SK-N-SH (cell line): ENCODE measurements at regions not wholly inside any gene's neighbourhood (a gene's known extent, or its start where the extent isn't known, plus 50 kb on each side); places are given as distances from the start of the nearest gene placed in this dataset.

Experiments used
- CTCF ChIA-PET: fragments of 300-600, 350-600 bp; formaldehyde crosslinking; extraction: SDS; loops from one replicate; lab custom pipeline; 2021; lab: Yijun Ruan, JAX
- POLR2A ChIA-PET: fragments of 350-600 bp; sonication (Branson Sonifier 250); formaldehyde crosslinking; extraction: SDS; loops from one replicate; lab custom pipeline; 2020; ENCODE audit warnings: antibody characterized with exemption, inconsistent platforms; lab: Yijun Ruan, JAX
- DNase-seq: peaks from one replicate; pipeline ENCODE4 v3.0.0; 2012
- H2AFZ ChIP-seq: fragments of 200-600 bp; sonication (generic); 2 replicates; pipeline ENCODE4 v1.8.1; 2016; ENCODE audit warnings: antibody characterized with exemption, mild to moderate bottlenecking, low read depth
- H3F3A ChIP-seq: fragments of 200-600 bp; sonication (generic); replicated peaks from 2 replicates; pipeline ENCODE3; 2016; ENCODE audit warnings: antibody characterized with exemption, mild to moderate bottlenecking; ENCODE audit not compliant: insufficient read depth
- H3K27ac ChIP-seq, 2 experiments: fragments of 200-500 bp in 1 of 2; fragments of 200-600 bp in 1 of 2; sonication (Bioruptor generic) in 1 of 2; sonication (generic), shearing (Covaris generic) in 1 of 2; 2 replicates each; pipeline versions ENCODE4 v1.5.1 to v1.6.1; 2014 to 2016; ENCODE audit warnings: low read depth in 2 of 2, inconsistent platforms in 1 of 2, low read length in 1 of 2, mild to moderate bottlenecking in 1 of 2, mixed read lengths in 1 of 2
- H3K27me3 ChIP-seq: fragments of 200-600 bp; sonication (generic), shearing (Covaris generic); 2 replicates; pipeline ENCODE4 v1.6.1; 2016; ENCODE audit warnings: mixed run types; ENCODE audit not compliant: insufficient read depth
- H3K36me3 ChIP-seq, 2 experiments: fragments of 200-500 bp in 1 of 2; fragments of 200-600 bp in 1 of 2; sonication (Bioruptor generic) in 1 of 2; sonication (generic) in 1 of 2; replicated peaks in 1 of 2; 2 replicates each; pipeline versions ENCODE3 to v1.5.1; 2014 to 2016; ENCODE audit warnings: low read length in 1 of 2, mild to moderate bottlenecking in 1 of 2; ENCODE audit not compliant: insufficient read depth in 2 of 2, control insufficient read depth in 1 of 2
- H3K4me1 ChIP-seq, 2 experiments: fragments of 200-500 bp in 1 of 2; fragments of 200-600 bp in 1 of 2; sonication (Bioruptor generic) in 1 of 2; sonication (generic), shearing (Covaris generic) in 1 of 2; 2 replicates each; pipeline versions ENCODE4 v1.5.1 to v1.6.1; 2014 to 2016; ENCODE audit warnings: low read depth in 1 of 2, low read length in 1 of 2, mixed run types in 1 of 2; ENCODE audit not compliant: insufficient read depth in 2 of 2, control insufficient read depth in 1 of 2
- H3K4me2 ChIP-seq: fragments of 200-600 bp; sonication (generic), shearing (Covaris generic); 2 replicates; pipeline ENCODE4 v1.6.1; 2017; ENCODE audit warnings: mixed run types
- H3K4me3 ChIP-seq, 2 experiments: fragments of 200-500 bp in 1 of 2; fragments of 200-600 bp in 1 of 2; sonication (Bioruptor generic) in 1 of 2; sonication (generic), shearing (Covaris generic) in 1 of 2; 2 replicates each; pipeline versions ENCODE4 v1.5.1 to v1.8.1; 2014 to 2016; ENCODE audit warnings: low read depth in 2 of 2, inconsistent platforms in 1 of 2, low read length in 1 of 2, mild to moderate bottlenecking in 1 of 2, mixed read lengths in 1 of 2, moderate library complexity in 1 of 2
- H3K79me2 ChIP-seq: fragments of 200-600 bp; sonication (generic); 2 replicates; pipeline ENCODE4 v1.8.1; 2017; ENCODE audit warnings: mild to moderate bottlenecking; ENCODE audit not compliant: insufficient read depth
- H3K9ac ChIP-seq: fragments of 200-600 bp; sonication (generic); 2 replicates; pipeline ENCODE4 v1.6.1; 2017; ENCODE audit warnings: mixed run types
- H3K9me2 ChIP-seq: fragments of 200-600 bp; sonication (generic); 2 replicates; pipeline ENCODE4 v1.6.1; 2017; ENCODE audit warnings: mixed run types
- H3K9me3 ChIP-seq: fragments of 200-600 bp; sonication (generic); 2 replicates; pipeline ENCODE4 v1.6.1; 2017; ENCODE audit warnings: mixed run types, mild to moderate bottlenecking, moderate library complexity
- H4K20me1 ChIP-seq: fragments of 200-600 bp; sonication (generic); 2 replicates; pipeline ENCODE4 v1.6.1; 2017; ENCODE audit warnings: mild to moderate bottlenecking, mixed run types; ENCODE audit not compliant: insufficient read depth
- CHD2 ChIP-seq: fragments of 150-350 bp; IDR thresholded peaks from 2 replicates; pipeline ENCODE4 v1.6.1; 2018; ENCODE audit warnings: low read length; ENCODE audit not compliant: partially characterized antibody
- ELF1 ChIP-seq: IDR thresholded peaks from 2 replicates; pipeline ENCODE4 v1.4.0; 2012
- FOSL2 ChIP-seq: IDR thresholded peaks from 2 replicates; pipeline ENCODE4 v1.4.0; 2012; ENCODE audit warnings: low read depth, mild to moderate bottlenecking, moderate library complexity, borderline replicate concordance
- FOXM1 ChIP-seq: IDR thresholded peaks from 2 replicates; pipeline ENCODE4 v1.4.0; 2012; ENCODE audit warnings: low read depth, mild to moderate bottlenecking
- GABPA ChIP-seq: IDR thresholded peaks from 2 replicates; pipeline ENCODE4 v1.4.0; 2012; ENCODE audit warnings: low read depth, mild to moderate bottlenecking
- GATA2 ChIP-seq: sonication (generic); formaldehyde crosslinking; IDR thresholded peaks from 2 replicates; pipeline ENCODE4 v1.5.0; 2020; ENCODE audit warnings: mild to moderate bottlenecking, missing genetic modification reagents
- JUND ChIP-seq: IDR thresholded peaks from 2 replicates; pipeline ENCODE4 v1.4.0; 2012
- NFIC ChIP-seq: IDR thresholded peaks from 2 replicates; pipeline ENCODE4 v1.4.0; 2012; ENCODE audit warnings: borderline replicate concordance
- POLR2AphosphoS5 ChIP-seq: IDR thresholded peaks from 2 replicates; pipeline ENCODE4 v1.6.1; 2012; ENCODE audit warnings: low read depth, low read length
- RAD21 ChIP-seq: IDR thresholded peaks from 2 replicates; pipeline ENCODE4 v1.6.1; 2012; ENCODE audit warnings: mild to moderate bottlenecking, low read length
- RFX5 ChIP-seq: IDR thresholded peaks from 2 replicates; pipeline ENCODE4 v1.6.1; 2012; ENCODE audit warnings: mild to moderate bottlenecking, improper control_type of control experiment, low read length
- RXRA ChIP-seq: IDR thresholded peaks from 2 replicates; pipeline ENCODE4 v1.4.0; 2012; ENCODE audit warnings: low read depth, mild to moderate bottlenecking, borderline replicate concordance
- SIN3A ChIP-seq: IDR thresholded peaks from 2 replicates; pipeline ENCODE4 v1.6.1; 2012; ENCODE audit warnings: low read depth, mild to moderate bottlenecking, low read length, moderate library complexity, borderline replicate concordance
- TAF1 ChIP-seq: IDR thresholded peaks from 2 replicates; pipeline ENCODE4 v1.6.1; 2012; ENCODE audit warnings: low read depth, mild to moderate bottlenecking, low read length, moderate library complexity, borderline replicate concordance
- TEAD4 ChIP-seq: IDR thresholded peaks from 2 replicates; pipeline ENCODE4 v1.4.0; 2012; ENCODE audit warnings: mild to moderate bottlenecking, borderline replicate concordance; ENCODE audit not compliant: insufficient read depth
- USF2 ChIP-seq: fragments of 150-350 bp; IDR thresholded peaks from 2 replicates; pipeline ENCODE4 v1.6.1; 2017; ENCODE audit warnings: antibody characterized with exemption, low read length, low read depth, borderline replicate concordance
- WGBS: methylation state at CpG from one replicate; pipeline ENCODE4 v1.1.6; 2017; ENCODE audit warnings: low lambda C conversion rate; 5-methylcytosine and 5-hydroxymethylcytosine counted together
- TF ChIP-seq, protein P1 (sequence below): IDR thresholded peaks from 2 replicates; pipeline ENCODE4 v1.4.0; 2012; ENCODE audit warnings: low read depth, borderline replicate concordance
- TF ChIP-seq, protein P2 (sequence below): IDR thresholded peaks from 2 replicates; pipeline ENCODE4 v1.6.1; 2012; ENCODE audit warnings: mild to moderate bottlenecking, low read depth, low read length, moderate library complexity

GRCh38 chr21:38621132-38621531 lies 122.9 kb upstream of the ERG start:
- H3K4me2 ChIP-seq: no peak overlapping the region
- H2AFZ ChIP-seq: no peak overlapping the region
- no peak overlapping the region for H3K4me3 ChIP-seq
- H3K9me2 ChIP-seq: no peaks in the 10 kb centered on the region
- ChIA-PET POLR2A (no interaction called here), CTCF (interaction anchor here (1.7 kb wide), 1 partner anchor 16 kb away, joined by 3 read pairs; no protein-coding TSS in a partner anchor)
- H3F3A ChIP-seq: no peaks in the 10 kb centered on the region
- H3K27me3 ChIP-seq: no peaks in the 10 kb centered on the region
- 40% methylated on average over 3 of the region's 3 CpGs for WGBS
- no peaks in the 10 kb centered on the region for H3K4me1 ChIP-seq
- no peak overlapping the region for H3K9ac ChIP-seq
- H3K27ac ChIP-seq: no peak overlapping the region
- no peaks in the 10 kb centered on the region for H3K36me3 ChIP-seq
- DNase-seq: no peak
- TF ChIP-seq RAD21: no peak
- TF ChIP-seq JUND: no peak
- no peak for TF ChIP-seq SIN3A
- TF ChIP-seq FOXM1: no peak
- TF ChIP-seq RXRA: no peak
- TF ChIP-seq NFIC: no peak
- no peak for TF ChIP-seq RFX5
- no peak for TF ChIP-seq CHD2
- no peak for TF ChIP-seq TEAD4
- no peak for TF ChIP-seq GABPA
- TF ChIP-seq TAF1: no peak
- H3K79me2 ChIP-seq: no peaks in the 10 kb centered on the region
- H3K9me3 ChIP-seq: no peaks in the 10 kb centered on the region
- H4K20me1 ChIP-seq: no peaks in the 10 kb centered on the region

- H3K9me2 ChIP-seq: no peaks in the 10 kb centered on the region
- ChIA-PET CTCF (no interaction called here), POLR2A (no interaction called here)
- TF ChIP-seq, protein P1, sequence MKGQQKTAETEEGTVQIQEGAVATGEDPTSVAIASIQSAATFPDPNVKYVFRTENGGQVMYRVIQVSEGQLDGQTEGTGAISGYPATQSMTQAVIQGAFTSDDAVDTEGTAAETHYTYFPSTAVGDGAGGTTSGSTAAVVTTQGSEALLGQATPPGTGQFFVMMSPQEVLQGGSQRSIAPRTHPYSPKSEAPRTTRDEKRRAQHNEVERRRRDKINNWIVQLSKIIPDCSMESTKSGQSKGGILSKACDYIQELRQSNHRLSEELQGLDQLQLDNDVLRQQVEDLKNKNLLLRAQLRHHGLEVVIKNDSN: no peak
- TF ChIP-seq POLR2AphosphoS5 (no peak), ELF1 (no peak), JUND (no peak), CHD2 (no peak), GATA2 (no peak), USF2 (no peak), FOSL2 (no peak)
- TF ChIP-seq, protein P2, sequence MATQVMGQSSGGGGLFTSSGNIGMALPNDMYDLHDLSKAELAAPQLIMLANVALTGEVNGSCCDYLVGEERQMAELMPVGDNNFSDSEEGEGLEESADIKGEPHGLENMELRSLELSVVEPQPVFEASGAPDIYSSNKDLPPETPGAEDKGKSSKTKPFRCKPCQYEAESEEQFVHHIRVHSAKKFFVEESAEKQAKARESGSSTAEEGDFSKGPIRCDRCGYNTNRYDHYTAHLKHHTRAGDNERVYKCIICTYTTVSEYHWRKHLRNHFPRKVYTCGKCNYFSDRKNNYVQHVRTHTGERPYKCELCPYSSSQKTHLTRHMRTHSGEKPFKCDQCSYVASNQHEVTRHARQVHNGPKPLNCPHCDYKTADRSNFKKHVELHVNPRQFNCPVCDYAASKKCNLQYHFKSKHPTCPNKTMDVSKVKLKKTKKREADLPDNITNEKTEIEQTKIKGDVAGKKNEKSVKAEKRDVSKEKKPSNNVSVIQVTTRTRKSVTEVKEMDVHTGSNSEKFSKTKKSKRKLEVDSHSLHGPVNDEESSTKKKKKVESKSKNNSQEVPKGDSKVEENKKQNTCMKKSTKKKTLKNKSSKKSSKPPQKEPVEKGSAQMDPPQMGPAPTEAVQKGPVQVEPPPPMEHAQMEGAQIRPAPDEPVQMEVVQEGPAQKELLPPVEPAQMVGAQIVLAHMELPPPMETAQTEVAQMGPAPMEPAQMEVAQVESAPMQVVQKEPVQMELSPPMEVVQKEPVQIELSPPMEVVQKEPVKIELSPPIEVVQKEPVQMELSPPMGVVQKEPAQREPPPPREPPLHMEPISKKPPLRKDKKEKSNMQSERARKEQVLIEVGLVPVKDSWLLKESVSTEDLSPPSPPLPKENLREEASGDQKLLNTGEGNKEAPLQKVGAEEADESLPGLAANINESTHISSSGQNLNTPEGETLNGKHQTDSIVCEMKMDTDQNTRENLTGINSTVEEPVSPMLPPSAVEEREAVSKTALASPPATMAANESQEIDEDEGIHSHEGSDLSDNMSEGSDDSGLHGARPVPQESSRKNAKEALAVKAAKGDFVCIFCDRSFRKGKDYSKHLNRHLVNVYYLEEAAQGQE: no peak
- H3K9me3 ChIP-seq: no peaks in the 10 kb centered on the region
- H3F3A ChIP-seq: no peaks in the 10 kb centered on the region
- H3K27ac ChIP-seq: no peak overlapping the region
- H3K4me1 ChIP-seq: no peaks in the 10 kb centered on the region
- H3K27me3 ChIP-seq: no peaks in the 10 kb centered on the region
- no peak overlapping the region for H3K9ac ChIP-seq
- no peak overlapping the region for H2AFZ ChIP-seq
- no peak overlapping the region for H3K4me2 ChIP-seq
- no peaks in the 10 kb centered on the region for H3K36me3 ChIP-seq
- 82% methylated on average over 12 of the region's 12 CpGs for WGBS
- H3K79me2 ChIP-seq: no peaks in the 10 kb centered on the region
- no peak overlapping the region for H3K4me3 ChIP-seq
- no peaks in the 10 kb centered on the region for H4K20me1 ChIP-seq
- DNase-seq: no peak
These were observed 124.0 kb upstream of the ERG start for GRCh38 chr21:38622081-38622826.
